Cardiac muscle cell (in vitro differentiated cells and primary cell): ENCODE measurements at regions not wholly inside any gene's neighbourhood (a gene's known extent, or its start where the extent isn't known, plus 50 kb on each side); places are given as distances from the start of the nearest gene placed in this dataset.

Experiments used
- DNase-seq, 2 donors: peaks; one replicate each; pipeline versions ENCODE4 v3.0.0 to v3.0.0-alpha.2; 2010 to 2017; ENCODE audit warnings: low read depth in 1 of 2, low spot score in 1 of 2
- H3K27ac ChIP-seq: fragments of 200-600 bp; sonication (generic); 2 replicates; pipeline ENCODE4 v1.5.1; 2016
- H3K27me3 ChIP-seq: fragments of 200-600 bp; sonication (generic); 2 replicates; pipeline ENCODE4 v1.6.0; 2016; ENCODE audit warnings: control low read depth
- H3K36me3 ChIP-seq: fragments of 200-600 bp; sonication (generic); 2 replicates; pipeline ENCODE4 v1.5.1; 2016; ENCODE audit warnings: control low read depth
- H3K4me1 ChIP-seq: fragments of 200-600 bp; sonication (generic); 2 replicates; pipeline ENCODE4 v1.8.1; 2017; ENCODE audit warnings: low read depth, mild to moderate bottlenecking, mixed run types
- H3K4me3 ChIP-seq: fragments of 200-600 bp; sonication (generic); 2 replicates; pipeline ENCODE4 v1.5.1; 2016; ENCODE audit warnings: mild to moderate bottlenecking
- H3K9me3 ChIP-seq: fragments of 200-600 bp; sonication (generic); 2 replicates; pipeline ENCODE4 v1.5.1; 2017; ENCODE audit warnings: low read depth, mild to moderate bottlenecking, control low read depth
- TF ChIP-seq, protein P1 (sequence below): IDR thresholded peaks from 2 replicates; pipeline ENCODE4 v1.5.1; 2012; ENCODE audit warnings: low read depth, mild to moderate bottlenecking, low read length

DNA sequence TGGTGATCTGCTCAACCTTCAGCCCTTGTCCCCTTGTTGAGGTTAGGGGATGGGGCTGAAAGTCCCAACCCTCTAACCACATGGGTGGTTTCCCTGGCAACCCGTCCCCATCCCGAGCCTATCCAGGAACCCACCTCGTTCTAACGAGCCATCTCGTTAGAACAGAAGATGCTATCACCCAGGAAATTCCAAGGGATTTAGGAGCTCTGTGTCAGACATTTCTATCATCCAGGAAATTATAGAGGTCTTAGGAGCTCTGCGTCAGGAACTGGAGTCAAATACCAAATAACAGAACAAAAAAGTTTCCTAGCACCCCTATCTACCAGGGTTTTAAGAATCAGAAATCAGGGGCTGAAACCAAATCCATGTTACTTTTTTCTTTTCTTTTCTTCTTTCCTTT is 90.3 kb upstream of the LCLAT1 start:
- TF ChIP-seq, protein P1, sequence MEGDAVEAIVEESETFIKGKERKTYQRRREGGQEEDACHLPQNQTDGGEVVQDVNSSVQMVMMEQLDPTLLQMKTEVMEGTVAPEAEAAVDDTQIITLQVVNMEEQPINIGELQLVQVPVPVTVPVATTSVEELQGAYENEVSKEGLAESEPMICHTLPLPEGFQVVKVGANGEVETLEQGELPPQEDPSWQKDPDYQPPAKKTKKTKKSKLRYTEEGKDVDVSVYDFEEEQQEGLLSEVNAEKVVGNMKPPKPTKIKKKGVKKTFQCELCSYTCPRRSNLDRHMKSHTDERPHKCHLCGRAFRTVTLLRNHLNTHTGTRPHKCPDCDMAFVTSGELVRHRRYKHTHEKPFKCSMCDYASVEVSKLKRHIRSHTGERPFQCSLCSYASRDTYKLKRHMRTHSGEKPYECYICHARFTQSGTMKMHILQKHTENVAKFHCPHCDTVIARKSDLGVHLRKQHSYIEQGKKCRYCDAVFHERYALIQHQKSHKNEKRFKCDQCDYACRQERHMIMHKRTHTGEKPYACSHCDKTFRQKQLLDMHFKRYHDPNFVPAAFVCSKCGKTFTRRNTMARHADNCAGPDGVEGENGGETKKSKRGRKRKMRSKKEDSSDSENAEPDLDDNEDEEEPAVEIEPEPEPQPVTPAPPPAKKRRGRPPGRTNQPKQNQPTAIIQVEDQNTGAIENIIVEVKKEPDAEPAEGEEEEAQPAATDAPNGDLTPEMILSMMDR, result no peak
- H3K27ac ChIP-seq, result no peak overlapping the region
- no peaks in the 10 kb centered on the region for H3K27me3 ChIP-seq
- H3K4me3 ChIP-seq, result no peak overlapping the region
- peaks cover 39% of the 10 kb centered on the region for H3K4me1 ChIP-seq
- no peak for DNase-seq
- no peaks in the 10 kb centered on the region for H3K36me3 ChIP-seq
- H3K9me3 ChIP-seq, result no peaks in the 10 kb centered on the region

- Histone ChIP-seq H3K9me3 (no peaks in the 10 kb centered on the region), H3K36me3 (no peaks in the 10 kb centered on the region), H3K4me3 (no peak overlapping the region), H3K4me1 (peaks cover 48% of the 10 kb centered on the region), H3K27me3 (no peaks in the 10 kb centered on the region), H3K27ac (no peak overlapping the region)
- no peak for DNase-seq
- TF ChIP-seq, protein P1, result no peak
These were observed 88.7 kb upstream of the LCLAT1 start for GRCh38 chr2:30358351-30358750.

DNA sequence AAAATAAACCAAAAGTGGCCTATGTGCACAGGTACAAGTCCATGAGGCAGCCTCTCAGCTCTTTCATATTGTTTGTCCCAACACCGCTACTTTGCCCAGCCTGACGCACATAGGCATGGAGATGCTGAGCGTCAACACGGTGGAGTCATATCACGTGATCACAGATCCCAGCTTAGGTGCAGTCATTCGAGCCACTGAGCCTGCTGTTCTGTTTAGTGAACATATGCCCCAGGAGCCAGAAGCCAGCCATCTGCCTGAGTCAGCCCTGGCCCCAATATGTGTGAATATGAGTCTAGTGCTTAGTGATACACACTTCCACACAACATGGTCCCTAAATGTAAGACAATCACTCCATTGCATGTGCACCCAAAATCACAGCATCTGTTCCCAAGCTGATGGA is 88.2 kb upstream of the LCLAT1 start:
- H3K27me3 ChIP-seq, result no peaks in the 10 kb centered on the region
- no peaks in the 10 kb centered on the region for H3K36me3 ChIP-seq
- H3K4me1 ChIP-seq, result peaks cover 48% of the 10 kb centered on the region
- TF ChIP-seq, protein P1, result no peak
- H3K9me3 ChIP-seq, result no peaks in the 10 kb centered on the region
- H3K27ac ChIP-seq, result peak overlapping the region; percentile 91
- no peak overlapping the region for H3K4me3 ChIP-seq
- no peak for DNase-seq

DNA sequence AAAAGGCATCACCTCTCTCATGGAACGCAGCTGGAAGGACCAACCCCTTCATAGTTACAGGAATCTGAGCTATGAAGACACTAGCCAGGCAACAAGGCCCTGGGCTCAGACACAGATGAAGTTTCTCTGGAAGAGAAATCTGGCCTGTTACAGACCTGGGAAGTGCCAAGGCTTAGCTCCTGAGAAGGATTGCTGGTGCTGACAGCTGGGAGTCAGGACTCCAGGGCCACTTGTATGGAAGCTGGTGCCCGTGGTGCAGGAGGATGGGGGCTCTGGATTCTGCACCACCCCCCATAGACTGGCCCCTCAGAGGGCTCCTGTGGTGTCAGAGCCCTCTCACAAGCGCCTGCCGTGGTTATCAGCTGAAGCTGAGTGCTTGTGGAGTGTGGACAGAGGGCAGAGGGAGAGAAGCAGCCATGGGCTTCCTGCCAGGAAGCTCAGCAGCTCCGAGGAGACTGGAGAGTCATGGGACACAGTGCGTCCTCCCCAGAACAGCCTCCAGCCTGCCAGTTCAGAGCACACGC is 87.3 kb upstream of the LCLAT1 start:
- Histone ChIP-seq H3K4me1 (peaks cover 48% of the 10 kb centered on the region), H3K9me3 (no peaks in the 10 kb centered on the region), H3K27ac (peak overlapping the region; percentile 91), H3K27me3 (no peaks in the 10 kb centered on the region), H3K36me3 (no peaks in the 10 kb centered on the region), H3K4me3 (no peak overlapping the region)
- peak; percentile 87 to 98 for DNase-seq
- TF ChIP-seq, protein P1, result no peak

DNA sequence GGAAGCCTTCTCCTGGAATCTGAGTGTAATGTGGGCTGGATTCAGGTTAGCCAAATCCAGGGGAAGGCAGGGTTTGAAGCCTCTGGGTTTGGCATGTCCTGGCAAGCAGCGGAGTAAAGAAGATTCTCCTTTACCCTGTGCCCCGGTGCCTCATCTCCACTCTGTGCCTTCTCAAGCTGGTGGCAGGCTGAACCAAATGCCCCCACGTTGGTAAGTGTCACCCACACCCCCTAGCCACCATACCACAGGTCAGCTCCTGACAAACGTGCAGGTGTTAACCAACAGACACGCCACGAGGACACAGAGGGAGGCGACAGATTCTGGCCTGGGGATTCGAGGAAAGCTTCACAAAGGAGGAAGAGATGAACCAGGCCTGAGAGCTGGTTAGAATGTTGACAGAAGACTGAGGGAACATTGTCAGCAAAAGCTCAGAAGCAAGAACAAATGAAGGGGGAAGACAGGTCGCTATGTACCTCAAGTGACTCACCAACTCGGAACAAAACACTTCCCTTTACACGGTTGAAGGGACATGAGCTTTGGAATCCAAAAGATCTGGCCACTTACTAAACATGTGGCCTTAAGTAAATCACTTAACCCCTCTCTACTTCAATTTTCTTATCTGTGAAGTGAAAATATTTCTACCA is 85.2 kb upstream of the LCLAT1 start:
- Histone ChIP-seq H3K27me3 (no peaks in the 10 kb centered on the region), H3K36me3 (no peaks in the 10 kb centered on the region), H3K4me3 (no peak overlapping the region), H3K9me3 (no peaks in the 10 kb centered on the region), H3K4me1 (peaks cover 51% of the 10 kb centered on the region), H3K27ac (peak overlapping the region; percentile 28)
- peak in 1 of 2 donors; percentile 70 for DNase-seq
- TF ChIP-seq, protein P1, result no peak
